ENCODE measurements at regions not wholly inside any gene's neighbourhood (a gene's known extent, or its start where the extent isn't known, plus 50 kb on each side); places are given as distances from the start of the nearest gene placed in this dataset.

- no peak for TF ChIP-seq EZH2 (IDR thresholded peaks at IDR 0.05; ENCODE audit: borderline replicate concordance, low read length)
- TF ChIP-seq CTCF (IDR thresholded peaks at IDR 0.05; ENCODE audit: low read length): no peak
These were observed 976.3 kb downstream of the DIPK2A start for GRCh38 chr3:144947895-144948294.
